Suprapubic skin (tissue), 3 donors: ENCODE measurements at regions not wholly inside any gene's neighbourhood (a gene's known extent, or its start where the extent isn't known, plus 50 kb on each side); places are given as distances from the start of the nearest gene placed in this dataset.

Source experiments
- POLR2A ChIP-seq, 2 donors: fragments of 450-650 bp; IDR thresholded peaks; one replicate each; pipeline ENCODE4 v1.6.1; 2017; ENCODE audit warnings: antibody characterized with exemption in 2 of 2, mild to moderate bottlenecking in 2 of 2, moderate library complexity in 2 of 2
- TF ChIP-seq, protein P1 (sequence below), 2 donors: fragments of 200-600 bp in 1 of 2; fragments of 450-650 bp in 1 of 2; sonication (generic) in 1 of 2; IDR thresholded peaks; one replicate each; pipeline ENCODE4 v1.5.1; 2016 to 2019; ENCODE audit warnings: antibody characterized with exemption in 2 of 2, mild to moderate bottlenecking in 1 of 2, moderate library complexity in 1 of 2

DNA sequence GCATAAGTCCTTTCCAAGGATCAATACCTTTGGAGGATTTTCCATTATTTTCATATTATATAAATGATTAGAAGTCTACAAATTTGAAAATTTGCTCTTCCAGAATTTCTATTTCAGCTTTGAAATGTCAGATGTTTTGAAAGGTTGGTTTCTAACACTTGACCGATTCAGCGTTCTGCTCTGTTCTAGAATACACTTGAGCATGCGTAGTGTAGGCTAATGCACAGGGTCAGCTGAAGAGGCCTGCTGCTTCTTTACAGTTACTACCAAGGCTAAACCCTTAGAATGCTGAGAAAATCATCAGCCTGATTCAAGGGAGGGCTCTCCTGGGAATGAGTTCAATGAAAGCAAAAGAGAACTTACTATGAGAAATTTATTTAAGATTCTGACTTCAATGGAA is 177.6 kb downstream of the RNF144B start:
- no peak for TF ChIP-seq POLR2A (IDR thresholded peaks at IDR 0.05)
- TF ChIP-seq, protein P1, sequence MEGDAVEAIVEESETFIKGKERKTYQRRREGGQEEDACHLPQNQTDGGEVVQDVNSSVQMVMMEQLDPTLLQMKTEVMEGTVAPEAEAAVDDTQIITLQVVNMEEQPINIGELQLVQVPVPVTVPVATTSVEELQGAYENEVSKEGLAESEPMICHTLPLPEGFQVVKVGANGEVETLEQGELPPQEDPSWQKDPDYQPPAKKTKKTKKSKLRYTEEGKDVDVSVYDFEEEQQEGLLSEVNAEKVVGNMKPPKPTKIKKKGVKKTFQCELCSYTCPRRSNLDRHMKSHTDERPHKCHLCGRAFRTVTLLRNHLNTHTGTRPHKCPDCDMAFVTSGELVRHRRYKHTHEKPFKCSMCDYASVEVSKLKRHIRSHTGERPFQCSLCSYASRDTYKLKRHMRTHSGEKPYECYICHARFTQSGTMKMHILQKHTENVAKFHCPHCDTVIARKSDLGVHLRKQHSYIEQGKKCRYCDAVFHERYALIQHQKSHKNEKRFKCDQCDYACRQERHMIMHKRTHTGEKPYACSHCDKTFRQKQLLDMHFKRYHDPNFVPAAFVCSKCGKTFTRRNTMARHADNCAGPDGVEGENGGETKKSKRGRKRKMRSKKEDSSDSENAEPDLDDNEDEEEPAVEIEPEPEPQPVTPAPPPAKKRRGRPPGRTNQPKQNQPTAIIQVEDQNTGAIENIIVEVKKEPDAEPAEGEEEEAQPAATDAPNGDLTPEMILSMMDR (IDR thresholded peaks at IDR 0.05), result no peak
